T-helper 1 cell treated with Interleukin-12 subunit alpha and Interleukin-12 subunit beta and Interleukin-4 antibody, amounts not matched to agents 30 μg/mL and 1 μg/mL, for 36 hours (primary cell): ENCODE measurements at regions not wholly inside any gene's neighbourhood (a gene's known extent, or its start where the extent isn't known, plus 50 kb on each side); places are given as distances from the start of the nearest gene placed in this dataset.

Experiments used
- H3K27ac Mint-ChIP-seq: one replicate; pipeline ENCODE4 v1.8.0; 2021; ENCODE audit warnings: mild to moderate bottlenecking, mixed read lengths
- H3K27me3 Mint-ChIP-seq: one replicate; pipeline ENCODE4 v1.8.0; 2021; ENCODE audit warnings: low read depth, mixed read lengths
- H3K36me3 Mint-ChIP-seq: one replicate; pipeline ENCODE4 v1.8.0; 2021; ENCODE audit warnings: low read depth, mixed read lengths
- H3K4me1 Mint-ChIP-seq: one replicate; pipeline ENCODE4 v1.8.0; 2021; ENCODE audit warnings: low read depth, mixed read lengths
- H3K4me3 Mint-ChIP-seq: one replicate; pipeline ENCODE4 v1.8.0; 2021; ENCODE audit warnings: mild to moderate bottlenecking, moderate library complexity, mixed read lengths
- H3K9me3 Mint-ChIP-seq: one replicate; pipeline ENCODE4 v1.8.0; 2021; ENCODE audit warnings: mixed read lengths

GRCh38 chr3:103033841-103034240 is 599.0 kb downstream of the ZPLD1 start:
- no peaks in the 10 kb centered on the region for H3K27me3 Mint-ChIP-seq
- H3K4me1 Mint-ChIP-seq, result no peaks in the 10 kb centered on the region
- H3K27ac Mint-ChIP-seq, result no peak overlapping the region
- no peaks in the 10 kb centered on the region for H3K36me3 Mint-ChIP-seq
- H3K4me3 Mint-ChIP-seq, result no peak overlapping the region
- no peaks in the 10 kb centered on the region for H3K9me3 Mint-ChIP-seq

GRCh38 chr3:103047640-103048039 is 612.8 kb downstream of the ZPLD1 start:
- Mint-ChIP-seq H3K36me3 (no peaks in the 10 kb centered on the region), H3K4me3 (no peak overlapping the region), H3K27ac (no peak overlapping the region), H3K9me3 (no peaks in the 10 kb centered on the region), H3K27me3 (no peaks in the 10 kb centered on the region), H3K4me1 (no peaks in the 10 kb centered on the region)

- Mint-ChIP-seq H3K9me3 (no peaks in the 10 kb centered on the region), H3K36me3 (no peaks in the 10 kb centered on the region), H3K27me3 (no peaks in the 10 kb centered on the region), H3K27ac (no peak overlapping the region), H3K4me1 (no peaks in the 10 kb centered on the region), H3K4me3 (no peak overlapping the region)
Observed at GRCh38 chr3:103048068-103048722, 613.4 kb downstream of the ZPLD1 start.

- Mint-ChIP-seq H3K4me3 (no peak overlapping the region), H3K27me3 (no peaks in the 10 kb centered on the region), H3K36me3 (no peaks in the 10 kb centered on the region), H3K27ac (no peak overlapping the region), H3K4me1 (no peaks in the 10 kb centered on the region), H3K9me3 (no peaks in the 10 kb centered on the region)
Observed at GRCh38 chr3:103052236-103052830, 617.5 kb downstream of the ZPLD1 start.

GRCh38 chr3:103055021-103055520 is 620.3 kb downstream of the ZPLD1 start:
- no peaks in the 10 kb centered on the region for H3K4me1 Mint-ChIP-seq
- no peak overlapping the region for H3K4me3 Mint-ChIP-seq
- H3K9me3 Mint-ChIP-seq, result no peaks in the 10 kb centered on the region

GRCh38 chr3:103056542-103056941 is 621.7 kb downstream of the ZPLD1 start:
- H3K27me3 Mint-ChIP-seq, result no peaks in the 10 kb centered on the region
- no peaks in the 10 kb centered on the region for H3K36me3 Mint-ChIP-seq
- no peaks in the 10 kb centered on the region for H3K4me1 Mint-ChIP-seq
- H3K9me3 Mint-ChIP-seq, result no peaks in the 10 kb centered on the region
- no peak overlapping the region for H3K27ac Mint-ChIP-seq
- no peak overlapping the region for H3K4me3 Mint-ChIP-seq

More at GRCh38 chr3:103055021-103055520, 620.3 kb downstream of the ZPLD1 start:
- H3K36me3 Mint-ChIP-seq, result no peaks in the 10 kb centered on the region
- no peaks in the 10 kb centered on the region for H3K27me3 Mint-ChIP-seq
- H3K27ac Mint-ChIP-seq, result no peak overlapping the region

GRCh38 chr3:103057003-103057402 is 622.2 kb downstream of the ZPLD1 start:
- Mint-ChIP-seq H3K4me1 (no peaks in the 10 kb centered on the region), H3K9me3 (no peaks in the 10 kb centered on the region), H3K27ac (no peak overlapping the region), H3K36me3 (no peaks in the 10 kb centered on the region), H3K4me3 (no peak overlapping the region), H3K27me3 (no peaks in the 10 kb centered on the region)

- Mint-ChIP-seq H3K27ac (no peak overlapping the region), H3K9me3 (no peaks in the 10 kb centered on the region), H3K27me3 (no peaks in the 10 kb centered on the region), H3K4me1 (no peaks in the 10 kb centered on the region), H3K36me3 (no peaks in the 10 kb centered on the region), H3K4me3 (no peak overlapping the region)
Observed at GRCh38 chr3:103057487-103057886, 622.7 kb downstream of the ZPLD1 start.

- Mint-ChIP-seq H3K27ac (no peak overlapping the region), H3K4me1 (no peaks in the 10 kb centered on the region), H3K4me3 (no peak overlapping the region), H3K27me3 (no peaks in the 10 kb centered on the region), H3K9me3 (no peaks in the 10 kb centered on the region), H3K36me3 (no peaks in the 10 kb centered on the region)
Observed at GRCh38 chr3:103059432-103059831, 624.6 kb downstream of the ZPLD1 start.

- Mint-ChIP-seq H3K27me3 (no peaks in the 10 kb centered on the region), H3K9me3 (no peaks in the 10 kb centered on the region), H3K27ac (no peak overlapping the region), H3K4me3 (no peak overlapping the region), H3K36me3 (no peaks in the 10 kb centered on the region), H3K4me1 (no peaks in the 10 kb centered on the region)
Observed at GRCh38 chr3:103060242-103060641, 625.4 kb downstream of the ZPLD1 start.

GRCh38 chr3:103067963-103068362 is 633.1 kb downstream of the ZPLD1 start:
- H3K27ac Mint-ChIP-seq, result no peak overlapping the region

GRCh38 chr3:103075282-103075681 is 640.5 kb downstream of the ZPLD1 start:
- Mint-ChIP-seq H3K36me3 (no peaks in the 10 kb centered on the region), H3K4me1 (no peaks in the 10 kb centered on the region), H3K27me3 (no peaks in the 10 kb centered on the region), H3K4me3 (no peak overlapping the region), H3K27ac (no peak overlapping the region), H3K9me3 (no peaks in the 10 kb centered on the region)

More at GRCh38 chr3:103067963-103068362, 633.1 kb downstream of the ZPLD1 start:
- H3K4me3 Mint-ChIP-seq, result no peak overlapping the region
- no peaks in the 10 kb centered on the region for H3K4me1 Mint-ChIP-seq
- no peaks in the 10 kb centered on the region for H3K9me3 Mint-ChIP-seq
- no peaks in the 10 kb centered on the region for H3K27me3 Mint-ChIP-seq
- no peaks in the 10 kb centered on the region for H3K36me3 Mint-ChIP-seq

GRCh38 chr3:103077910-103078309 is 643.1 kb downstream of the ZPLD1 start:
- no peak overlapping the region for H3K27ac Mint-ChIP-seq
- H3K9me3 Mint-ChIP-seq, result no peaks in the 10 kb centered on the region
- no peak overlapping the region for H3K4me3 Mint-ChIP-seq
- H3K4me1 Mint-ChIP-seq, result no peaks in the 10 kb centered on the region
- no peaks in the 10 kb centered on the region for H3K27me3 Mint-ChIP-seq
- H3K36me3 Mint-ChIP-seq, result no peaks in the 10 kb centered on the region

GRCh38 chr3:103082501-103082900 is 647.7 kb downstream of the ZPLD1 start:
- Mint-ChIP-seq H3K27me3 (no peaks in the 10 kb centered on the region), H3K9me3 (no peaks in the 10 kb centered on the region), H3K4me1 (no peaks in the 10 kb centered on the region), H3K27ac (no peak overlapping the region), H3K36me3 (no peaks in the 10 kb centered on the region), H3K4me3 (no peak overlapping the region)

GRCh38 chr3:103083848-103084631 is 649.2 kb downstream of the ZPLD1 start:
- Mint-ChIP-seq H3K9me3 (no peaks in the 10 kb centered on the region), H3K4me1 (no peaks in the 10 kb centered on the region), H3K36me3 (no peaks in the 10 kb centered on the region), H3K4me3 (no peak overlapping the region), H3K27me3 (no peaks in the 10 kb centered on the region), H3K27ac (no peak overlapping the region)
